Endothelial cell of hepatic sinusoid (primary cell): ENCODE measurements at regions not wholly inside any gene's neighbourhood (a gene's known extent, or its start where the extent isn't known, plus 50 kb on each side); places are given as distances from the start of the nearest gene placed in this dataset.
"Not testable (repeated sequence)": the region's sequence is repeated elsewhere in the genome, so short reads cannot be mapped to it uniquely, and the experiment has no call there.

Experiments used
- in situ Hi-C: cut with HindIII; loops from 2 replicates; pipeline ENCODE4 v1.10.0; 2017; ENCODE audit warnings: low sequenced_read_pairs

DNA sequence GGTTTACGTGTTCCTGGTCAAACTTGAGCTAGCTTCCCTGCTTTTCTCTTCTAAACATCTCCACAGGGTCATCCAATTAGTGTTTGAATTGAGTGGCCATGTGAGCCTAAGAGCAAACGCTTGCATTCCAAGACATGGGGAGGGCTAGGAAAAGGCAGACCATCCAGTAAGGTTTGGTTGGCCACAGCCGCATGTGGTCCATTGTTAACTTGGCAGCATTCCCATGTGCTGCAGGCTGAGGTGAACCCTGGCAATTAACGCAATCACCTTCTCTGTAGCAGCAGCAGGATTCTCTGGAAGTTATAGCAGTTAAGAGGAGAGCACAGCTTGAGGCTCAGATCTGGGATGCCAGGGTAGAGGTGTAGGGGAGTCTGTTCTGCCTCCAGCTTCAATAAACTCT, 502.2 kb upstream of the LMCD1 start:
- in situ Hi-C loops: no loop called here

DNA sequence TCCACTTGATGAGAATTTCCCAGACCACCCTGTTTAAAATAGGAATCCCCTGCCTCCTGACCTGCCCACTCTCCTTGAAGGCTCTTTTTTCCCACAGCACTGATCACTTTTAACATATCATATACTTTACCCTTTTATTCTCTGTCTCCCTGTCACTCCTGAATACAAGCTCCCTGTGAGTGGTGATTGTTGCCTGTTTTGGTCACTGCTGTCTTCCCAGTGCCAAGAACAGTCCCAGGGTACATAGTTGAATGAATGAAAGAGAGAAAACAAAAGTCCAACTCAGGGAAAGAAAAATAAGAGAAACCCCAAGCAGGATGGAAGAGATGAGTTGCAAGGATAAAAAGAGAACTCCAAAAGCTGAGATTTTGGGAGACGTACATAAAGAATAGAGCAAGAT, 500.3 kb upstream of the LMCD1 start:
- in situ Hi-C loops: no loop called here

DNA sequence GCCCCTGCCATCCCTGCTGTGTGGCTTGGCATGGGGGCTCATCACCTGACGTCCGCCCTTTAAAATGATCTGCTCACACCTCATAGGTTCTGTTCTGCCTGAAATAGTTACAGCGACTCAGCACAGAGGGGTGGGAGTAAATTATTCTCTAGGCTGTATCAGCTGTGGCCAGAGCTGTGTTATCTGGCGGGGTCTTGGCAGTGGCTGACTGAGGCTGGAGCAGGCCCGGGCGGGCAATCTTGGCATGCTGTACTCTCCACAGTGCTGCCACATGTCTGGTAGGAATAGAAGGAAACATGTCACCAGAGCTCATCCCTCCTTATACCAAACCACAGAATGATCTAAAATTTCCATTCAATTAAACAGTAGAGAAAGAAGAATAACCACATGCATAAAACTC, 499.9 kb upstream of the LMCD1 start:
- in situ Hi-C loops: no loop called here

DNA sequence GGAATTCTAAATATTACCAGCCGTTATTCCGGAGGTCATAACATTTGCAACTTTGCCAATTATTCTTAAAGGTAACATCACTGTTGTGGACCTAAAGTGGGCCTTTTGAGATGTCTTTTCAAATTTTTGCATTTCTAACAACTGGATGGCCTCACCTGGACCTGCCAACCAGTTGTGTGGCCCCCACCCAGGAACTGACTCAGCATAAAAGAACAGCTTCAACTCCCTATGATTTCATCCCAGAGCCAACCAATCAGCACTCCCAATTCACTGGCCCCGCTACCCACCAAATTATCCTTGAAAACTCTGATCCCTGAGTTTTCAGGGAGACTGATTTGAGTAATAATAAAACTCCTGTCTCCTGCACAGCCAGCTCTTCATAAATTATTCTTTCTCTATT, 489.7 kb upstream of the LMCD1 start:
- in situ Hi-C loops: no loop called here

DNA sequence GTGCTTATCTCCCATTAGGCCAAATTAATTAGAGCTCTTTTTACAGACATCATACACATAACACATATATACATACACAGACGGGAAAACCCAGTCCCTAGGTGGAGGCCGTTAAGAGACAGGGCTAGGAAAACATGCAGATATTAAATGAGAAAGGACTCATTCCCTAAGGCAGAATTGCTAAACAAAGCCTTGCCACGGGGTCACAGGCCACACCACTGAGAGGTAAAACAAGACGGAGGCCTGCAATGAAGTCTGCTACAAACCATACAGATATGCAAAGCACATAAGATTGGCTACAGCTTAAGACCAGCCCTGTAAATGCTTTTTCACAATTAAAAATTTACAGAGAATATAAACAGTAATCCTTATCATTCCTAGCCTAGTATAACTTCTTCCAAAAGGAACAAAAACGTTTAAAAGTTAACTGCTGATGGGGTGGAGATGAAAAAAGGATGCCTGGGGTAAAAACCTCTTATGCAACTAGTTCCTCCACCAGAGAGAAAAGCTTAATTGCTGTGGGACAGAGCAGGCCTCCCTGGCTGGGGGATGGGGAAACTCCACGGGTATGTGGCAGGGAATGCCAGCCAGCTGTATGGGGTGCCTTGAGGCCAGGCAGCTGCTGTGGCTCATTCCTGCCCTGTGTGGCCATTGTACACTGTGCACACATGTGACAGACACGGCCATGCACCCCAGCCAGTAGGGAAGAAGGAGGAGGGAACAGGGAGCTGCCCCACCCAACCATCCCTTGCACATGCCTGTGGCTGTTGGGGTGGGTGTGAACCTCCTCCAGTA, 481.4 kb upstream of the LMCD1 start:
- in situ Hi-C loops: no loop called here

DNA sequence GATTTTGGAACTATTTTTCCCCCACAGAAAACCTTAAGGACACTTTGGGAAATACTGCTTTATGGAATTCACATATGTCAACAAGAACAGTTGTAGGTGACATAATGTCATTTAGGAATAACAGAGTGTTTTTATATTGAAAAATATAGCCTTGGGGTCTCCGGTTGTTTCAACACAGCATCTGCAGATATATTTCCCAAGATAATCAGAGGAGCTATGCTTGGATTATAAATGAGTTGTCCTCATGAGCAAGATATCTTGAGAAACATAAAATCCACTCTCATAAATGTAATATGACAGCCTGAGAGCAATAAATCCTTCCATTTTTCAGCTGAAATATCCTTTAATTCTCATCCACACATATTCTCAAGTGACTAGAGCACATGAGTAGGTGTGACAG, 473.7 kb upstream of the LMCD1 start:
- in situ Hi-C loops: no loop called here

DNA sequence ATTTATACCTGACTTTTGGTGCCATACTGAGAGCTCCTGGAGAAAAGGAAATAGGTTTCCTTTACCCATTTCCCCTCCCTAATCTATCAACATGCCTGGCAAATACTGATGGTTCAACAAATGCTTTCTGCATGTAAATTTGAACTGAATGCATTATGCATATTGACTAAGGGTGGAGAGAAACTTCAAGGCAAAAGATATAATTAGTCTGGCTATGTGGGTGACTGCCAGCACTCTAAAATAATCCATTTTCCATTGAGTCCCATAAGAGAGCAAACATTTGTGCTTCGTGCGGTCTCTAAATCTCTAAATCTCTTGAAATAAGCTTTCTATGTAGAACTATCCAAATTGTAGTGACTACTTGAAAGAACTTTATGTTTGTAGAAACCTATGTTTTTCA, 451.3 kb upstream of the LMCD1 start:
- in situ Hi-C loops: no loop called here

DNA sequence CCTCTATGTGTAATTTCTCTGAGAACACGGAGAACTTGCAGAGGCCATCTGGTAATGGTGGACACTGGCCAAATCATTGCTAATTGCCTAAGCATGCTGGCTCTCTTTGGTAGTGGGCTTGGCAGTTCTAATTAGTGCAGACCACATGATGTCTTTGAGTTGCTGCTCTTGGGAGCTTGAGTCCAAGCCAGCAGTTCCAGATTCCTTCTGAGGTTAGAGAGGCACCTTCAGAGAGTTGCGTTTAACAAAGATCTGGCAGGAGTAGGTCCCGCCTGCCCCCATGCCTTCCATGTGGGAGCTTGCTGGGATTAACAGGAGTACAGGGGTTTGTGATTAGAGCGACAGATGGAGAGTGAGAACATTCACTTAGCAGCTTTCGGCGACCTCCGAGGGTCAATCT, 449.0 kb upstream of the LMCD1 start:
- in situ Hi-C loops: no loop called here

DNA sequence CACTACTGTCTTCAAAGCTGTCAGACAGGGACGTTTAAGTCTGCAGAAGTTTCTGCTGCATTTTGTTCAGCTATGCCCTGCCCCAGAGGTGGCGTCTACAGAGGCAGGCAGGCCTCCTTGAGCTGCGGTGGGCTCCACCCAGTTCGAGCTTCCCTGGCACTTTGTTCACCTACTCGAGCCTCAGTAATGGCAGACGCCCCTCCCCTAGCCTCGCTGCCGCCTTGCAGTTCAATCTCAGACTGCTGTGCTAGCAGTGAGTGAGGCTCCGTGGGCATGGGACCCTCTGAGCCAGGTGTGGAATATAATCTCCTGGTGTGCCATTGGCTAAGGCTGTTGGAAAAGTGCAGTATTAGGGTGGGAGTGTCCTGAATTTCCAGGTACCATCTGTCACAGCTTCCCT, 433.5 kb upstream of the LMCD1 start:
- in situ Hi-C loops: not testable (repeated sequence)

DNA sequence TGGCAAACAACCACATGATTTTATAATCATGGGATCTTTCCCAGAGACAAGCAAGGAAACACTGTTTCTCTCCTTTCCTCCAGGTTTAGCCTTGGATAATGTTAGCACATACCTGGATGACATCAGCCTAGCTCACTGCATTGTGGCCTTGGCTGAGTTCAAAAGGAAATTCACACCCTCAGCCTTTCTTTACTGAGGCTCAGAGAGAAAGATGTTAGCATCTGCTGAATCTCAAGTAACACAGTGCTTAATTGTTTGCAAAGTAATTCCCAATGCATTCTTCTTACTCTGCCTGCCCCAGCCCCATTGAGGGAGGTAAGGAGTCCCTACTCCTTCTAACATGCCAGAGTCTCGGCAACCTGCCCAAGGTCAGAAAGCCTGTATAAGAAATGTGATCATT, 432.2 kb upstream of the LMCD1 start:
- in situ Hi-C loops: no loop called here

DNA sequence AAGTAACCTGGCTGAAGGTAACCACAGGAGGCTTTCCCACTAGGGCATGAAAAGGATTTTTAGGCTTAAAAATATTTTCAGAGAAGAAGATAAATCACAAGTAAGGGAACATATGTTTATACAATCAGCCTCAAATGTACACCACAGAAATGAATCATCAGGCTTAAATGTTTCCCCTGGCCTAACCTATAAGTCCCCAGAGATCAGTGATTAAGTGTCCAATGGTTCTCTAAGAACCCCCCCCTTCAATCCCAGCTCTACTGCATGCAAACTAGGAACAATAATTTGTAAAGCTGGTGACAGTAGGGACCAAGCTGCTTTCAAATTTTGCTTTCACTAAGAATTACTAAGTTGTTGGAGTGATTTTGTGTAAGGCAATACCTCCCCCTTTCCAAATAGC, 431.6 kb upstream of the LMCD1 start:
- in situ Hi-C loops: no loop called here

DNA sequence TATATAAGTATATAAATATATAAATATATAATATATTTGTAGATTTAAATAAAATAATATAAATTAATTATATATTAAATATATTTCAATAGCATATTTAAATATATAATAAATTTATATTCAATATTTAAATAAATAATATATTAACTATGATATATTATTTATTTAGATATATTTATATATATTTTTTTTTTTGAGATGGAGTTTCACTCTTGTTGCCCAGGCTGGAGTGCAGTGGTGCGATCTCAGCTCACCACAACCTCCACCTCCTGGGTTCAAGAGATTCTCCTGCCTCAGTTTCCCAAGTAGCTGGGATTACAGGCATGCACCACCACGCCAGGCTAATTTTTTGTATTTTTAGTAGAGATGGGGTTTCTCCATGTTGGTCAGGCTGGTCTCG, 426.9 kb upstream of the LMCD1 start:
- in situ Hi-C loops: not testable (repeated sequence)

DNA sequence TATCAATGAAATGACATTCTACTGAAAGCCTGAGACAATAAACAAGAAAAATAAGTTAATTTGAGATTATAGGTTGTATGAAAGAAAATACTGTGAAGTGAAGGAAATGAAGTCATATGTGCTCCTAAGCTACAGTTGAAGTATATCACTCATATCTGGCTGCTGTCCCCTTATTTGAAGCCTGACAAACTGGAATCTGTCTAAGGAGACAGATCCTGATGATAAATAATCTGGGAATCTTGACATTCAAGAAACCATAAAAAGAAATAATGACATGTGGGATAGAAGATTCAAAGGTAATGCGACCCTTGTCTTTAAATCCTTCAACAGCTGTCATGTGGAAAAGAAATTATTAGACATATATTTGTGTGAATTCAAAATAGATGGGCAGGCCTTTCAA, 424.5 kb upstream of the LMCD1 start:
- in situ Hi-C loops: no loop called here

DNA sequence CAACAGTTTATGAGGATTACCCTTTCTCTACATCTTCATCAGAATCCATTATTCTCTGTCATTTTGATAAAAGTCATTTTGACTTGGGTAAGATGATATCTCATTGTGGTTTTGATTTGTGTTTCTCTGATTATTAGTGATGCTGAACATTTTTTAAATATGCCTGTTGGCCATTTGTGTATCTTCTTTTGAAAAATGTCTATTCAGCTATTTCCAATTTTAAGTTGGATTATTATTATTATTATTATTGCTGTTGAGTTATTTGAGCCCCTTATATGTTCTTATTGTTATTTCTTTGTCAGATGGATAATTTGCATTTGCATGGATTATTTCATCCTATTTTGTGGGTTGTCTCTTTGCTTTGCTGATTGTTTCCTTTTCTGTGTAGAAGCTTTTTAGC, 421.2 kb upstream of the LMCD1 start:
- in situ Hi-C loops: no loop called here

DNA sequence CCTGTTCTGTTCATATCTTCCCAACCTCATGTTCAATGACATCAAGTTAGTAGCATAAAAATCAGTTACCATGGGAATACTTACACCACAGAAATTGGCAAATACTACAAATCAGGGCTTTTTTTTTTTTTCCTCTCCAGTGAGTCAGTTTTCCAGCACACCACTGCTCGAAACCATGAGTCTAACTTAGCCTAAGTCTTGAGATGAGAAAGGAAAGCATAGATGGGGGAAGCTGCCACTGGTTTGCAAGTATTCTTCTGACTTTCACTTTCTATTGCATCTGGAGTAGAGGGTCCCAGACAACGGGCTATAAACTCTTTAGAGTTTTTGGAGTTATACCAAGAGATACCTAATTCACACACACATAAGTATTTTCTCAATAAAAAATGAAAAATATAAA, 416.1 kb upstream of the LMCD1 start:
- in situ Hi-C loops: no loop called here

DNA sequence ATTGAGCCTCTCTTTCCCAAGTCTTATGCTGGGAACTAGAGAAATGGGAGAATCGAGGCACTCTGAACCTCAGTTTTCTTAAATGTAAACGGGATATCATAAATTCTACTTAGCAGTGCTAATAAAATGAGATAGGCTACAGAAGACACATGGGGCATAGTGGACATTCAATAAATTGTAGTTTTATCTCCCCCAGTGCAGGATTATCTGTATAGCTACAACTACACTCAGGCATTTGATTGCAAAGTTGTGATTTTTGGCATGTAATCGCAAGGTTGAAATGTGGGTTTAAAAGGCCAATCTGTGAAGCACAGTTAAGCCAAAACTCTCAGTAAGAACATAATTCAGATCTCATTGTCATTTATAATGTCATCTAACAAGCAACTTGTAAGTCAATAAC, 413.7 kb upstream of the LMCD1 start:
- in situ Hi-C loops: no loop called here

DNA sequence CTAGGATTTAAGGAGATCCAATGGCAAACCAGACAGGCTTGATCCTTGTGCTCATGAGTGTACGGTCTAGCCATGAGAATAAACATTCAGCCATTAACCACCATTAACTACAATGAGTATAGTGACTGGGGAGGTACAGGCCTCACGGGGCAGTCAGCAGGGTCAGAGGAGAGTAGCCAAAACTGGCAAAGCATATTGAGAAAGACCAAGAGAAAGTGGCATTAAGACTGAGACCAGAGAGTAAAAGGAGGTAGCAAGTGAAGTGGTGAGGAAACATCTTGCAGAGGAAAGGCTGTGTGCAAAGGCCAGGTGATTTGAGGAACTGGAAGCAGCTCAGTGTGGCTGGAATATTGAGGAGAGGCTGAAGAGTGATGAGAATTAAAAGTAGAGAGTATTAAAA, 407.2 kb upstream of the LMCD1 start:
- in situ Hi-C loops: no loop called here

DNA sequence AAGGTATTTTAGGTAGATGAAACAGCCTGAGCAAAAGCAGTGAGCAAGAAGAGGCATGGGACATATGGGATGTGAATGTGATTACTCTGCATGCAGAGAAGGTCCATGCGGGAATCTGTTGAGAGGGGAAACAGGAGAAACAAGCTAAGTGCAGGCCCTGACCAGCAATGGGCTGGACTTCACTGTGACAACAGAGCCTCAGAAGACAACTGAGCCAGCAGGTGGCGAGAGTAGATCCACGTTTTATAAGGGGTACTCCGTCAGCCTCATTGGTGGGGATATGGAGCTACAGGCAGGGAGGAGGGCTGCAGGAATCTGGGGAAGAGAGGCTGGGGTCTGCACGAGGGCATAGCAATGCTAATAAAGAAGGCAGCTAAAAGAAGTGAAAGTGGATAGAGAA, 405.9 kb upstream of the LMCD1 start:
- in situ Hi-C loops: no loop called here

DNA sequence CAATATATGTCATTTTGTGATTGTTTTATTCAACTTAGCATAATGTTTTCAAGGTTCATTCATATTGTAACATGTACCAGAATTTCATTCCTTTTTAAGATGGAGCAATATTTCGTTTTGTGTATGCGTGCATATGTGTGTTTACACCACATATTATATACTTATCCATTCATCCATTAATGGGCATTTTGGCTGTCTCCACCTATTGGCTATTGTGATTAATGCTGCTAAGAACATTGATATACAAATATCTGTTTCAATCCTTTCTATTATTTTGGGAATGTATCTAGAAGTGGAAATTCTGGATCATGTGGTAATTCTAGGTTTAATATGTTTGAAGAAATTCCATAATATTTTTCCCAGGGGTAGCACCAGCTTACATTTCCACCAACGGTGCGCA, 403.9 kb upstream of the LMCD1 start:
- in situ Hi-C loops: no loop called here

DNA sequence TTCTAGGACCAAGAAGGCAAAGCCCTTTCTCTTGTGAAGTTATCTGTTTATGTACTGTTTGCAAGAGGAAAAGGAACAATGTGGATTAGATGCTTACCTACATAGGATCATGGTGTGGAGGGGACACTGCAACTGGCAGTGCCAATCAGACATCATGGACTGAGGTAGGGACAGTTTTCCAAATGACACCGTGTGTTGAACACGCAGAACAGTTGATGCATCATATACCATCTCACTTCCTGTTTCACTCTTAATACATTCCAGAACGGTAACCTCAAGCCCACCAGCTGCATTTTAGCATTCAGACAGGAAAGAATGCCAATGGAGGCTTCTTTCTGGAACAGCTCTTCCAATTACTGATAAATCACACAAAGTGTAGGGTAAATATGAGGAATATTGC, 397.7 kb upstream of the LMCD1 start:
- in situ Hi-C loops: no loop called here

DNA sequence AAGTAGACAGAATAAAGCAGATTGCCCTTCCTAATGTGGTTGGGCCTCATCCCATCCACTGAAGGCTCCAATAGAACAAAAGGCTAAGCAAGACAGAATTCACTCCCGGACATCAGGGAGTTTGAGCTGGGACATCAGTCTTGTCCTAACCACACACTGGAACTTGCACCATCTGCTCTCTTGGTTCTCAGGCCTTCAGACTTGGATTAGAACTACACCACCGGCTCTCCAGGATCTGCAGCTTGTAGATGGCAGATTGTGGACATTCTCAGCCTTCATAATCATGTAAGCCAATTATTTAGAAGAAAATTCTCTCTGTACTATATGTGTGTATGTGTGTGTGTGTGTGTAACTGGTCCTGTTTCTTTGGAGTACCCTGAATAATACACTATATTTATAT, 394.7 kb upstream of the LMCD1 start:
- in situ Hi-C loops: no loop called here

DNA sequence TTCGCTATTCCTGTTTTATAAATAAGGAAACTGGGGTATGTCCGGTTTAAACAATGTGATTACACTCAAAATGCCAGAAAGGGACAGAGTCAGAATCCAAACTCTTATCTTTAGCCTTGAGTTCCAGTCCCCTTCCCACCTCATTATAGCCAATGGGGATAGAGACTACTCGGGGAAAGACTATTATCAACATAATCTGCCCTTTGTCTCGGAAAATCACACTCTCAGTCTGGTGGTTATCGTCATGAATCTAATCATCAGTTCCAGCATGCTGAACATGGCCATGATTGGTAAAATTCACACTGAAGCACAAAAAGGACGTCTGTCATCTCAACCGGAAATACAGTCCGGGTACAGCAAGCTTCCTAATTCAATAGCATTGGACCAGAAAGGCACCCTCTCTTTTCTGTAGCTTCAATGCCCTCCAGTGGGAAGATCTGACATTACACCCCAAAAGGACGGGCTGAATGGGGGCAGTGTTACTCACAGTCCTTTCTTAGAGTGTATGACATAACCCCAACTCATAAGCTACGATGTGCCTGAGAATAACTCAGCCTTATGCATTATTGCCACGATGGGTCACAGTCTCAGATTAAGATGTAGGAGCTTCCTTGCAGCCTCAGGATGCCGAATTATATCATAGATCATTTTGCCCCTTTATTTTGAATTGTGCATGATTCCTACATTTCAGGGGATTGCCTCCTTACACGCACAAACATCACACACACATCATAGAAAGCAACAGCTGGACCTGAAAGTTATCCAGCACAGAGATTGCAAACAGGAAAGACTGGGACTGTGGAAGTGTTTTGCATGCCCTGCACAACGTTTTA, 390.4 kb upstream of the LMCD1 start:
- in situ Hi-C loops: no loop called here
